GM12872 (cell line): ENCODE measurements at regions not wholly inside any gene's neighbourhood (a gene's known extent, or its start where the extent isn't known, plus 50 kb on each side); places are given as distances from the start of the nearest gene placed in this dataset.

Source experiments
- TF ChIP-seq, protein P1 (sequence below): IDR thresholded peaks from 3 replicates; pipeline ENCODE4 v1.5.1; 2011; ENCODE audit warnings: low read depth, mild to moderate bottlenecking, low read length, moderate library complexity; ENCODE audit not compliant: insufficient read depth

- TF ChIP-seq, protein P1, sequence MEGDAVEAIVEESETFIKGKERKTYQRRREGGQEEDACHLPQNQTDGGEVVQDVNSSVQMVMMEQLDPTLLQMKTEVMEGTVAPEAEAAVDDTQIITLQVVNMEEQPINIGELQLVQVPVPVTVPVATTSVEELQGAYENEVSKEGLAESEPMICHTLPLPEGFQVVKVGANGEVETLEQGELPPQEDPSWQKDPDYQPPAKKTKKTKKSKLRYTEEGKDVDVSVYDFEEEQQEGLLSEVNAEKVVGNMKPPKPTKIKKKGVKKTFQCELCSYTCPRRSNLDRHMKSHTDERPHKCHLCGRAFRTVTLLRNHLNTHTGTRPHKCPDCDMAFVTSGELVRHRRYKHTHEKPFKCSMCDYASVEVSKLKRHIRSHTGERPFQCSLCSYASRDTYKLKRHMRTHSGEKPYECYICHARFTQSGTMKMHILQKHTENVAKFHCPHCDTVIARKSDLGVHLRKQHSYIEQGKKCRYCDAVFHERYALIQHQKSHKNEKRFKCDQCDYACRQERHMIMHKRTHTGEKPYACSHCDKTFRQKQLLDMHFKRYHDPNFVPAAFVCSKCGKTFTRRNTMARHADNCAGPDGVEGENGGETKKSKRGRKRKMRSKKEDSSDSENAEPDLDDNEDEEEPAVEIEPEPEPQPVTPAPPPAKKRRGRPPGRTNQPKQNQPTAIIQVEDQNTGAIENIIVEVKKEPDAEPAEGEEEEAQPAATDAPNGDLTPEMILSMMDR: no peak
These were observed 247.9 kb upstream of the MEF2C start for GRCh38 chr5:89130851-89131250.

DNA sequence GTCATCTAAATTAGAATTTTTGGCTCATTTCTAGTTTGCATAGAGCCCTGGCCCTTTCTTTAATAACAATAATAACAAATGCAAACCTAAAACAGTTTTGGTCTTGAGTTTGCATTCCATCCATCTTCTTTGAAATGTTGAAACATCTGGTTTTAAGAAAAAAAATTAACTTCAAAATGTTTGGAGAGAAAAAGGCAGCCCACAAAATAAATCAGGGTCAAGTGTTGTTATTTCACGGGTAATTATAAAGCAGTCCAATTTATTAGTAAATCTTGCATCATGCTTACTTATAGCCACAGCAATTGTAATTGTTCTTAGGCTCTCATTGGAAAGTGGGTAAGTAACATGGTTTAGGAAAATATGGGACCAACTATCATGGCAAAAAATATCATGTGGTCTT lies 247.0 kb upstream of the MEF2C start:
- TF ChIP-seq, protein P1: no peak

- TF ChIP-seq, protein P1: no peak
These were observed 246.1 kb upstream of the MEF2C start for GRCh38 chr5:89128906-89129625.

DNA sequence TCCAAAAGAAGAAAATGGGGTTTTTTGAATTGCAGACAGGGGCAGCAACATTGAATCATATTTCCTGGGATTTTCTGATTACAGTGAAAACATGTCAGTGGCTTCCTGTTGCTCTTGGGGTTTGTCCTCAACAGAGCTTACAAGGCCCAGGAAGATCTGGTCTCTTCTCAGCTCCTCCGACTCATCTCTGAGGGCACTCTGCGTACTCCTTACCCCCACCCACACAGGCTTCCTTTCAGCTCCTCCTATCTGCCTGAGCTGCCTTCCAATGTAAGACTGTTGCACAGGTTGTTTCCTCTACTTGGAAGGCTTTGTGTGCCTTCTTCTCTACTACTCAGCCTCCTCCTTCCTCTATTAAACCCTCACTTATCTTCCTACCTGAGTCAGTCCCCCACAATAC lies 245.1 kb upstream of the MEF2C start:
- TF ChIP-seq, protein P1: no peak

DNA sequence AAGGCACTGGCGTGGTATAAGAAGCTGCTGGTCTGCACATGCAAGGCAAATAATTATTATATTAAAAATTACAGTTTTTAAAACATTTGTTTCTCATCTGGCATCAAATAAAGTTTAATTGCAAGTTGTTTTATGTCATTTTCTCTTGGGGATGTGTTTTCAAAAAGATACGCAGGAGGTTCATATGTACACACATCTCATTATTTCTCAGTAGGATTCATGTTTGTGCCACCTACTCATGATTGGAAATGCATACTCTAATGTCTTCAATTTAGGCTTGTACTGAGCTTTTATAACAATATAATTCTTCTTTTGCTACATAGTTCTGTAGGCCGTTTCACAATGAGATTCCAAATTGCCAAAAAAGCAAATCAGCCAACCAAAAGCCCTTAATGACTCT lies 244.2 kb upstream of the MEF2C start:
- TF ChIP-seq, protein P1: no peak

DNA sequence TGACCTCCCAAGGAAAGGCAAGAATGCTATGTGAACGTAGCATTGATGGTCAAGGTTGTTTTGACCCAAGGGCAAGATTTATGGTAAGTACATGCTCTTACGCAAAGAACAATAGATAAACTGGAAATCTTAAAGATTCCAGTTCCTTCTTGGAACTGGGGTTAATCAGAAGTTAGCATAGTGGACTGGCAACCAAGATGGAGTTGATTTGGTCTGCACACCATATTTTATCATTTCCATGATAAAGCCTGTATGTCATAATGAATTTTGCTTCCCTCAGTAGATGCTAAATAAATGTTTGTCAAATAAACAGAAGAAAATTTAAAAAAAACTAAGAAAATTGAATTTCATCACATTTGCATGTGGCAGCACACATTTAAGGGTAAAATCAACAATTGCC lies 242.4 kb upstream of the MEF2C start:
- TF ChIP-seq, protein P1: no peak

DNA sequence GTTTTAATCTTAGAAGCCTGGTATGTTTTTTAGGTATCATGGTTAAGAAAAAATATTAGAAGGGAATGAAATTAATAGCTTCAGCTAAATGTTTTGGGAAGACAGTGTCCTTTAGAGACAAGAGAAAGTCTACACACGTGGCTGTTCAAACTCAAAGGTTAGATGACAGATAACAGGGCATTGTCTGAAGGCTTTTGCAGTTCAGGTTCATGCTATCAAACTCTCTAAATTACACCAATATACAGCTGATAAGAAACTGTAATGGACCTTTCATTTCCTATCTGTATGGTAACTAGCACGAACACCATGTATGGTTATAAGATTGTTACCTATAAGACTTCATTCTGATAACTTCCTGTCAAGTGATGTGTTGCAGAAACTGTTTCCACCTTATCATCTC lies 240.6 kb upstream of the MEF2C start:
- TF ChIP-seq, protein P1: no peak

DNA sequence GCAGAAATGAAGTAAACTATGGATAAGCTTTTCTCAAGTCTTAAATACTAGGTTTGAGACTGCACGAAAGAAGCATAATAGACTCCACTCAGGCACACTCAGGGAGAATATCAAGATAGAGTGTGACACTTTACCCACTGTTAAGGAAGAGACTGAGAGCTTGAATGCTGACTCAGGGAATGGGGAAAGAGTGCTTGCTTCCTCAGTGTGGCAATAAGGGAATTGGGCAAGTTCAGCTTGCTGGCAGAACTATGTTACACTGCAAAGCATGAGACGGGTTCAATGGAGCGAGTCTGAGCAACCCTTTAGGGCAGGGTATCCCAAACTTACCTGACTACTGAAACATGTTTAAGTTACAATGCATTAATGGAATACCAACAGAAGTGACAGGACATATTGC lies 237.7 kb upstream of the MEF2C start:
- TF ChIP-seq, protein P1: no peak
